ENCODE measurements at regions not wholly inside any gene's neighbourhood (a gene's known extent, or its start where the extent isn't known, plus 50 kb on each side); places are given as distances from the start of the nearest gene placed in this dataset.

GRCh38 chr12:124407074-124407473, 112.2 kb downstream of the RFLNA start:
- no peak overlapping the region for H3K4me3 ChIP-seq (ENCODE audit: low read depth, low read length)
- Mint-ChIP-seq H3K36me3 (ENCODE audit: insufficient read depth, unreplicated experiment) (peaks cover 50% of the 10 kb centered on the region), H3K4me3 (ENCODE audit: unreplicated experiment) (no peak overlapping the region), H3K27me3 (ENCODE audit: insufficient read depth, unreplicated experiment) (no peaks in the 10 kb centered on the region), H3K4me1 (ENCODE audit: low read depth, unreplicated experiment) (no peaks in the 10 kb centered on the region), H3K9me3 (ENCODE audit: unreplicated experiment) (no peaks in the 10 kb centered on the region), H3K27ac (ENCODE audit: unreplicated experiment) (no peak overlapping the region)
- H3K9me3 ChIP-seq = no peaks in the 10 kb centered on the region
- no peaks in the 10 kb centered on the region; the same call in 1 of the 2 replicates for H3K36me3 ChIP-seq (ENCODE audit: control insufficient read depth, insufficient read depth, low read length)
- BruUV-seq (replicated peaks) = no TSS peak
- no peaks in the 10 kb centered on the region for H3K4me1 ChIP-seq
- POLR2A ChIA-PET = no interaction called here
- TF ChIP-seq, protein P1, sequence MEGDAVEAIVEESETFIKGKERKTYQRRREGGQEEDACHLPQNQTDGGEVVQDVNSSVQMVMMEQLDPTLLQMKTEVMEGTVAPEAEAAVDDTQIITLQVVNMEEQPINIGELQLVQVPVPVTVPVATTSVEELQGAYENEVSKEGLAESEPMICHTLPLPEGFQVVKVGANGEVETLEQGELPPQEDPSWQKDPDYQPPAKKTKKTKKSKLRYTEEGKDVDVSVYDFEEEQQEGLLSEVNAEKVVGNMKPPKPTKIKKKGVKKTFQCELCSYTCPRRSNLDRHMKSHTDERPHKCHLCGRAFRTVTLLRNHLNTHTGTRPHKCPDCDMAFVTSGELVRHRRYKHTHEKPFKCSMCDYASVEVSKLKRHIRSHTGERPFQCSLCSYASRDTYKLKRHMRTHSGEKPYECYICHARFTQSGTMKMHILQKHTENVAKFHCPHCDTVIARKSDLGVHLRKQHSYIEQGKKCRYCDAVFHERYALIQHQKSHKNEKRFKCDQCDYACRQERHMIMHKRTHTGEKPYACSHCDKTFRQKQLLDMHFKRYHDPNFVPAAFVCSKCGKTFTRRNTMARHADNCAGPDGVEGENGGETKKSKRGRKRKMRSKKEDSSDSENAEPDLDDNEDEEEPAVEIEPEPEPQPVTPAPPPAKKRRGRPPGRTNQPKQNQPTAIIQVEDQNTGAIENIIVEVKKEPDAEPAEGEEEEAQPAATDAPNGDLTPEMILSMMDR (IDR thresholded peaks at IDR 0.05; ENCODE audit: insufficient read depth in 1 of 2, low read depth in 1 of 2, low read length in 1 of 2, severe bottlenecking in 1 of 2, unreplicated experiment in 1 of 2) = no peak
- CTCF ChIA-PET = no interaction called here
- intact Hi-C loops (cut with micrococcal nuclease; ENCODE audit: unreplicated experiment) = no loop called here
- no peak for DNase-seq
- no peaks in the 10 kb centered on the region for H3K27me3 ChIP-seq (replicated peaks; ENCODE audit: control insufficient read depth, insufficient read depth, low read length)

GRCh38 chr12:124406043-124406442, 111.2 kb downstream of the RFLNA start:
- Mint-ChIP-seq H3K4me1 (ENCODE audit: low read depth, unreplicated experiment) (no peaks in the 10 kb centered on the region), H3K4me3 (ENCODE audit: unreplicated experiment) (no peak overlapping the region), H3K27me3 (ENCODE audit: insufficient read depth, unreplicated experiment) (no peaks in the 10 kb centered on the region), H3K36me3 (ENCODE audit: insufficient read depth, unreplicated experiment) (peaks cover 57% of the 10 kb centered on the region), H3K27ac (ENCODE audit: unreplicated experiment) (no peak overlapping the region), H3K9me3 (ENCODE audit: unreplicated experiment) (no peaks in the 10 kb centered on the region)
- H3K4me3 ChIP-seq (ENCODE audit: low read depth, low read length) = no peak overlapping the region
- TF ChIP-seq, protein P1 (IDR thresholded peaks at IDR 0.05; ENCODE audit: insufficient read depth in 1 of 2, low read depth in 1 of 2, low read length in 1 of 2, severe bottlenecking in 1 of 2, unreplicated experiment in 1 of 2) = no peak
- ChIA-PET POLR2A (no interaction called here), CTCF (no interaction called here)
- DNase-seq = no peak
- no peaks in the 10 kb centered on the region for H3K4me1 ChIP-seq
- H3K9me3 ChIP-seq = no peaks in the 10 kb centered on the region
- no peaks in the 10 kb centered on the region for H3K27me3 ChIP-seq (replicated peaks; ENCODE audit: control insufficient read depth, insufficient read depth, low read length)
- intact Hi-C loops (cut with micrococcal nuclease; ENCODE audit: unreplicated experiment) = no loop called here
- no peaks in the 10 kb centered on the region; the same call in 1 of the 2 replicates for H3K36me3 ChIP-seq (ENCODE audit: control insufficient read depth, insufficient read depth, low read length)
- no TSS peak for BruUV-seq (replicated peaks)

GRCh38 chr12:124405592-124405991, 110.7 kb downstream of the RFLNA start:
- TF ChIP-seq, protein P1 (IDR thresholded peaks at IDR 0.05; ENCODE audit: insufficient read depth in 1 of 2, low read depth in 1 of 2, low read length in 1 of 2, severe bottlenecking in 1 of 2, unreplicated experiment in 1 of 2) = no peak
- intact Hi-C loops (cut with micrococcal nuclease; ENCODE audit: unreplicated experiment) = no loop called here
- no TSS peak for BruUV-seq (replicated peaks)
- H3K4me3 Mint-ChIP-seq (ENCODE audit: unreplicated experiment) = no peak overlapping the region
- no peak overlapping the region for H3K27ac Mint-ChIP-seq (ENCODE audit: unreplicated experiment)
- POLR2A ChIA-PET = no interaction called here
- H3K36me3 ChIP-seq (ENCODE audit: control insufficient read depth, insufficient read depth, low read length) = no peaks in the 10 kb centered on the region; the same call in 1 of the 2 replicates
- peaks cover 58% of the 10 kb centered on the region for H3K36me3 Mint-ChIP-seq (ENCODE audit: insufficient read depth, unreplicated experiment)
- no peaks in the 10 kb centered on the region for H3K9me3 Mint-ChIP-seq (ENCODE audit: unreplicated experiment)
- H3K9me3 ChIP-seq = no peaks in the 10 kb centered on the region
- no peaks in the 10 kb centered on the region for H3K4me1 Mint-ChIP-seq (ENCODE audit: low read depth, unreplicated experiment)
- CTCF ChIA-PET = no interaction called here
- H3K4me3 ChIP-seq (ENCODE audit: low read depth, low read length) = no peak overlapping the region
- no peaks in the 10 kb centered on the region for H3K4me1 ChIP-seq
- H3K27me3 ChIP-seq (replicated peaks; ENCODE audit: control insufficient read depth, insufficient read depth, low read length) = no peaks in the 10 kb centered on the region
- DNase-seq = no peak
- no peaks in the 10 kb centered on the region for H3K27me3 Mint-ChIP-seq (ENCODE audit: insufficient read depth, unreplicated experiment)

Data from Caco-2 (cell line).